ENCODE measurements at regions not wholly inside any gene's neighbourhood (a gene's known extent, or its start where the extent isn't known, plus 50 kb on each side); places are given as distances from the start of the nearest gene placed in this dataset.
A peak's percentile ranks its signal among the peaks of the same experiment; 100 is the strongest.
"Not testable (repeated sequence)": the region's sequence is repeated elsewhere in the genome, so short reads cannot be mapped to it uniquely, and the experiment has no call there.

DNA sequence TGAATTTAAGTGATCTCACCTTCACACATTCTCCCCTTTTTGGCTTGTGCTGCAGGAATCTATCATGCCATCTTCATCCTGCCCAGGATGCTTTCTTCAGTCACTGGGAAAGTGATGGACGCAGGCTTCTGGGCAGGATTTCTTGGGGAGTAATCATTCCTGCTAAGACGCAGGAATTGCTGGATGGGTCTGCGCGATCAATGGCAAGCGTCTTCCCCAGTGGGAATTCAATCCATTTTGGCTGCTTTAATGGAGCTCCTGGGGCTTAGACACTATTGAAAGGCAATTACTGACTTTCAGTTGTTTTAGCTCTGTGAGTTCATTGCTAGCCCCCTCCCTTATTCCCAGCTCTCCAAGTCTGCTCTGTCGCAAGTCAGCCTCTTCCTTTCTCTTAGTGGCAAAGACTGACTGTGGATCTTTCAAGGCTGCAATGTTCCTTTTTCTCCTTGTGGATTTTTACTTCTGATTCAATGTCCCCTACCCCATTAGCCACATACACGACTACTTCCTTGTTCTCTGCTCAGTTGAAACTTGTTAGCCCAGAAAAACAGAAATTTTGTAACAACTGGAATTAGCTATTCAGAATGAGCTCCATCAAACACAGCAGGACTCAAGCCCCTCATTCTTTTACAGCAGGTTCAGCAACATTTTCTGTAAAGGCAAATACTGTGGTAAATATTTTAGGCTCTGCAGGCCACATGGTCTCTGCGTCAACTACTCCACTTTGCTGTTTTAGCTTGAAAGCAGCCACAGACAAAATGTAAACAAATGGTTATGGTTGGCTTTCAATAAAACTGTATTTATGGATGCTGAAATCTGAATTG, 154.9 kb downstream of the ASB9 start:
- DNase-seq, result no peak

DNA sequence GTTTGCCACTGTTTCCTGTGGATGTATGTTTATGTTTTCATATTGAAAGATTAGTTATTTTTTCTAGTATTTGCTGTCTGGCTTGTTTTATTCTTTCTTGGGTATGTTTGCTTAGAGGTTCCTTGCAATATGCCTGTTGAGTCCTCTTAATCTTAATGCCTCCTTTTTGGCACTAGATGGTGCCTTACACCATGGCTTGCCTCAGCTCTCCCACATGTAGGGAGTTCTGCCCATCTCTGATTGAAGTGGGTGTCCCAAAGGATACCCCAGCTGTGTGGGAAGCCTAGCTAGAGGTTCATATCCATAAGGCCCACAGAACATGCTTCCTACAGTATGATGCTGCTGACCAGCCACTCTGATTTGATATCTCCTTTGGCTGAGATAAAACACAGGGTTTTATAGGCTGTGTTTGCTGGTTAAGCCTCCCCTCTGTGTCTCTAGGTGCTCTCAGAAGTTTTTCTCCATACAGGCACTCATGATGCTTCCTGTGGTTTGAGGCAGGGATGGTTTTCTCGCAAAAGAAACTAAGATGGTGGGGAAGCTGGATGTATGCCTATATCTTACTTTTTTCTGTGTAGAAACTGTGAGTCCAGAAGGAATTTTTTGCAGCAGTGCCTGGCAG, 162.4 kb downstream of the ASB9 start:
- DNase-seq, result no peak

DNA sequence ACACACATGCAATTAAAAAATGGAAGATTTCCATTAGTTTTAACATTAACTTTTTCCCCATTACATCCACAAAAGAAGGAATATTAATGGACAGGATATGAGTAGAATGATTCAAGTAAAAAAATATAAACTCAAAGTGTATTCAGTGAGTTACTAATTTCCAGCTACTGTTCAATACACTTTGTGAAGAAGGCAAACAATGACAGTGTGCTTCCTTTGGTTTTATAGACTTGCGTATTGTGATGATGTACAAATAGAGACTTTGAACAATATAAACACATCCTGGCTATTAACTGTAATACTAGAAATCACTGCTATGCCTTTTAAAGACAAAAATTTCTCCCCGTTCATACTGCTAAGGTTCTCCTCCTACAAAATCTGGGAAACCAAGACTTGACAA, 171.4 kb downstream of the ASB9 start:
- no peak for DNase-seq

DNA sequence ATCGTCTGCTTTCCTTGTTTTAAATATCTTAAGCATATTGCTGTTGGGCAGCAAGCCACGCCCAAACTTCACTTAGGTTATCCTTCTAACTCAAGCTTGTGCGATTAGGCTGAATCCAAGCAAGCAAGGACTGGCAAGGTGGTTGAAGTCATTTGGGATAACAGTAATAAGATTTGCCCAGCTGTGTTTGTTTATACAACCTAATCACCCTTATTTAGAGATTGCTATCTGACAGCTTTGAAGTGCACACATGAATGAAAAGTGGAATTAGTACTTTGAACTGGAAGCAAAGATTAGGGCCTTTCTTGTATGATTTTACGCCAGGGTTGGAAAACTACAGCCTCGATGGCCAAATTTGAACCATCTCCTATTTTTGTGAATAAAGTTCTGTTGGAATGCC, 182.1 kb downstream of the ASB9 start:
- DNase-seq, result no peak

DNA sequence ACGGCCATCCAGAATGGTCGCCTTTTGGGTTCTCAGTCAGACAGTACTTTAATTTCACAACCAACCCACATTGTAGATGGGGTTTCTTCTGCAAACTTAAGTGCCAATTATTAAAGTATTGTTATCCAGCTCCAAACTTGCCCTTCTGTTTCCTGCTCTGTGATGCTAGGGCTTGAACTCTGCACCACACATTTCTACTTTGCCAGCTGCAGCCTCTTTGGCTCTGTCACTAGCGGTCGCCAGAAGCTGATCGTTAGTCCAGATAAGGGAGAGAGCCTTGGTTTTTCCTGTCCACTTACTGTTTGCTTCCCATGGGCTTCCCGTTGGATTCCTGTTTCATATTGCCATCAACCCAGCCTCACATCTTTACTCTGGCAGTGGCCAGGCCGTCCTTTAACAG, 196.6 kb downstream of the ASB9 start:
- no peak for DNase-seq

GRCh38 chrX:15072880-15073279, 197.0 kb downstream of the ASB9 start:
- DNase-seq, result no peak

- DNase-seq, result no peak
Measured at GRCh38 chrX:15072259-15072658, 197.6 kb downstream of the ASB9 start.

DNA sequence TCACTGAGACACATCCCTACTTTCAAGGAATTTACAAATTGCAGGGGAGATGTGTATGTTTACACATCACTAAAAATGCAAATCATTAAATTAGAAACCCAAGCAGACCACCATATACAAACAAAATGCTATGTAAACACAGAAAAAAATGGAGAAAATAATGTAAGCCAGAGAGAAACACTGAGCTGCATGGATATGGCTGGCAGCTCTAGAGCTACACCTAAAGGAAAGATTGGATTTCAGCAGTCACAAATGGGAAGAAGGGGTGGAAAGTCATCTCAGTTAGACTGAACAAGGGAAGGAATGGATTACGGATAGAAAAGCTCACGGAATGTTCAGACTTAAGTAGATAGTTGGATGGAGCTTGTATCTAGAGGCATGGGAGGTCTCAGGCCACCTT, 186.3 kb downstream of the MOSPD2 start:
- no peak for DNase-seq

GRCh38 chrX:15056044-15056443, 182.8 kb downstream of the MOSPD2 start:
- no peak for DNase-seq

DNA sequence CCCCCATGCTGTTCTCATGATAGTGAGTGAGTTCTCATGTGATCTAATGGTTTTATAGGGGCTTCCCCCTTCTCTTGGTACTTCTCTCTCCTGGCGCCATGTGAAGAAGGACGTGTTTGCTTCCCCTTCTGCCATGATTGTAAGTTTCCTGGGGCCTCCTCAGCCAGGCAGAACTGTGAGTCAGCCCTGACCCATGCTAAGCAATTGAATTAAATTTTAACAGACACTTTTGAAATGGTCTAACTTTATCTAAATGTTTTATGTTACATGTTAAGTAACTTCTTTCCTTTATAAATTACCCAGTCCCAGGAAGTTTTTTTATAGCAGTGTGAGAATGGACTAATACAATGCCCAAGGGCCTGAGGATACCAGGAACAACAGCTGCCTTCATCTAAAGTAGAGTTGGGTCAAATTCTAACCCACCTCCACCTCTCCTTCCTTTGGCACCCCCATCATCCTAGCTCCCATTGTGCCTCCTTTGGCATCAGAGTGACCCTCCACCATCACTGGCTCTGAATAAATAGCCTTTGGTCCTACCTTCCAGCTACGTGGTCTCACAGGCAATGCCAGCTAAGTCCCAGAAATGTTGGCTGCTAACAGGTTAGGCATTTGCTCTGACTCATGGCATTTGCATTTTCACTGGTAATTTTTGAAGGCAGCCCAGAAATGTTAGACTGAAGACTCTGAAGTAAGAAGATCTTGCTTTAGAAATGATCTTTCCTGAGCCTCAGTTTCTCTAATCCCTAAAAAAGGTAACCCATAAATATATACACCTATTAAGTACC, 182.1 kb downstream of the MOSPD2 start:
- no peak for DNase-seq

DNA sequence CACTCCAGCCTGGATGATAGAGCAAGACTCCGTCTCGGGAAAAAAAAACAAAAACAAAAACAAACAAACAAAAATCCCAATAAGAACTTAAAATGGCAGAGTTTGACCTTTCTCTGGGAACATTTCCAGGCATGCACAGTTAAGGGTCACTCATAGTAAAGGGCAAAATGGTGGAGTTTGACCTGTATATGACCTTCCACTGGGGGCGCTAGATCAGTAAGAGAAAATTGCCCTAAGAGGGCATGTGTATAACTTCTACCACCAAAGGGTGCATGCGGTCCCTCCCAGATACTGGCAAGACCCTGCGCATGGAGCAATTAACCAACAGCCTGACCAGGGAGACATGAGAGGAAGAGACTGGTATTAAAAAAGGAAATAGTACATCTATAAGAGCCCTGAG, 177.2 kb downstream of the MOSPD2 start:
- no peak for DNase-seq

DNA sequence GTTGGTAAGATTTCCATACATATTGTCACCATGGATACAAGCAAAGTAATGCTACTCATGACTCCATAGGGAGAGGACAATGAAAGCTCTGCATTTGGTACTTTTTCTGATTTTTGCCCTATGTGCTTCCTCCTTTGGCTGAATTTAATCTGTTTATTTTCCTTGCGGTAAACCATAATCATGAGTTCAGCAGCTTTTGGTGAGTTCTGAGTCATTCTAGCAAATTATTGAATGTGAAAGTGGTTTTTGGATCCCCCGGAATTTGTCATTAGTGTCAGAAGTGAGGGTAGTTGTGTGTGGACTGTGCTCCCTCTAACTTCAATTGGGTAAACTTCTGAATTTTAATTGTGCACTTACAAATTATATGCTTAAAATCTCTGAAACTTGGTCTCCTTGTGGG, 170.3 kb downstream of the MOSPD2 start:
- DNase-seq, result no peak

- DNase-seq, result no peak
Measured at GRCh38 chrX:15033917-15034316, 160.7 kb downstream of the MOSPD2 start.

DNA sequence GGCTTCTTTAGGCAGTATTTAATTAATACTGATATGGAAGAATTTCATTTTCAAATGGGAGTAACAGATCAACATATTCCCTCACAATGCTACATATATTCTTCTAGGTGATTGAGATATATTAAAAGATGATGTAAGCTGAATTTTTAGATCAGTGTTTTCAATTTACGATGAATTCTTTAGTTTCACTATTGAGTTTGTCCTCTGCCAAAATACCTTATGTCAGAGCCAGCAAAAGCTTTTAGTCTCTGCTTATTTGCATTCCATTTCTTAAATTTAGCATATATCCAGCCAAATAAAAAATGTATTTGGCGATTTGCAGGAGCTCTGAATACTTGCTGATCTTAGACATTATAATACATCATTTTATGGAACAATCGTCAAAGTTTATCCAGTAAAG, 144.3 kb downstream of the MOSPD2 start:
- no peak for DNase-seq

GRCh38 chrX:15016051-15016450, 142.8 kb downstream of the MOSPD2 start:
- no peak for DNase-seq

DNA sequence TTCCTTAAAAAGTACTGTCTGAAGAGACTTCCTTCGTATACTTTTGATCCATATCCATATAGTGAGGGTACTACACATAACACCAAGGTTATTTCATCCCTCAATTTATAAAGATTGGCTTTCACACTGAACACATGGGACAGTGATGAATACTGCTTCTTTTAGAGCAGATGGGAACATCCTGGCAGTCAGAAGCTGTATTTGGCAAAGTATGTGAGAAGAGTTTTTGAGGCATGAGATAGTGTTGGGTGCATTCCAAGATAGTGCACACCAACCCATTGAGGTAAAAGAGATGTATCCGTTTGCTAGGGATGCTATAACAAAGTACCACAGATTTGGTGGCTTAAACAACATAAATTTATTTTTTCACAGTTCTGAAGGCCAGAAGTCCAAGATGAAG, 141.1 kb downstream of the MOSPD2 start:
- peak; percentile 35 for DNase-seq

- DNase-seq, result peak; percentile 4
Measured at GRCh38 chrX:15013461-15013860, 140.2 kb downstream of the MOSPD2 start.

- DNase-seq, result no peak
Measured at GRCh38 chrX:14997271-14997670, 124.0 kb downstream of the MOSPD2 start.

DNA sequence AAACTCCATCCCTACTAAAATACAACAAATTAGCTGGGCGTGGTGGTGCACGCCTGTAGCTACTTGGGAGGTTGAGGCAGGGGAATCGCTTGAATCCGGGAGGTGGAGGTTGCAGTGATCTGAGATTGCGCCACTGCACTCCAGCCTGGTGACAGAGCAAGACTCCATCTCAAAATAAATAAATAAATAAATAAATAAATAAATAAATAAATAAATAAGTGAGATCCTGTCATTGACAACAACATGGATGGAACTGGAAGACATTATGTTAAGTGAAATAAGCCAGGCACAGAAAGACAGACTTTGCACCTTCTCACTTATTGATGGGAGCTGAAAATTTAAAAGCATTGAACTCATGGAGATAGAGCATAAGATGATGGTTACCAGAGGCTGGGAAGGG, 111.2 kb downstream of the MOSPD2 start:
- not testable (repeated sequence) for DNase-seq

Data from NCI-H1694 treated with DMSO at 0.1 percent for 48 hours (cell line).